Epithelial cell of esophagus (primary cell): ENCODE measurements at regions not wholly inside any gene's neighbourhood (a gene's known extent, or its start where the extent isn't known, plus 50 kb on each side); places are given as distances from the start of the nearest gene placed in this dataset.

Experiments used
- DNase-seq: peaks from one replicate; pipeline ENCODE4 v3.0.0; 2010; ENCODE audit warnings: low read depth
- H3K4me3 ChIP-seq: 2 replicates; pipeline ENCODE4 v1.5.1; 2011; ENCODE audit warnings: mild to moderate bottlenecking, low read length, control low read depth
- TF ChIP-seq, protein P1 (sequence below): IDR thresholded peaks from 2 replicates; pipeline ENCODE4 v1.5.1; 2011; ENCODE audit warnings: low read depth, mild to moderate bottlenecking, low read length, control low read depth, inconsistent platforms; ENCODE audit not compliant: insufficient read depth; ENCODE audit errors: missing control alignments

DNA sequence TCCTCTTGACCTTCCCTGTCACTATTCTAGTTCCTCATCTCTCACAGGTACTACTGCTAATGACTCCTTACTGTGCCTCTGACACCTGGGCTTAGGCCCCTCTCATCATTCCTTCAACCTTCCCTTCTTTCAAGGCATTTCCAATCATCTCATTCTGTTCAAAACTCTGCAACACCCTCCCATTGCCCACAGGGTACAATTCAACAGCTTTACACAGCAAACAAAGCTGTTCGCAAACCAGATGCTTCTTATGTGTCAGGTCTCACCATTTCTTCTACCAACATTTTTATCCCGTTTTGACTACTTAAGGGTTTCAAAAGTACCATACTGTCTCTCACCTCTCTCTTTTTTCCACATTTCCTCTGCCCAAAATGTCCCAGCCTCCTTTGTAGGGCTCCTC is 84.4 kb upstream of the ID4 start:
- no peak overlapping the region for H3K4me3 ChIP-seq
- TF ChIP-seq, protein P1, sequence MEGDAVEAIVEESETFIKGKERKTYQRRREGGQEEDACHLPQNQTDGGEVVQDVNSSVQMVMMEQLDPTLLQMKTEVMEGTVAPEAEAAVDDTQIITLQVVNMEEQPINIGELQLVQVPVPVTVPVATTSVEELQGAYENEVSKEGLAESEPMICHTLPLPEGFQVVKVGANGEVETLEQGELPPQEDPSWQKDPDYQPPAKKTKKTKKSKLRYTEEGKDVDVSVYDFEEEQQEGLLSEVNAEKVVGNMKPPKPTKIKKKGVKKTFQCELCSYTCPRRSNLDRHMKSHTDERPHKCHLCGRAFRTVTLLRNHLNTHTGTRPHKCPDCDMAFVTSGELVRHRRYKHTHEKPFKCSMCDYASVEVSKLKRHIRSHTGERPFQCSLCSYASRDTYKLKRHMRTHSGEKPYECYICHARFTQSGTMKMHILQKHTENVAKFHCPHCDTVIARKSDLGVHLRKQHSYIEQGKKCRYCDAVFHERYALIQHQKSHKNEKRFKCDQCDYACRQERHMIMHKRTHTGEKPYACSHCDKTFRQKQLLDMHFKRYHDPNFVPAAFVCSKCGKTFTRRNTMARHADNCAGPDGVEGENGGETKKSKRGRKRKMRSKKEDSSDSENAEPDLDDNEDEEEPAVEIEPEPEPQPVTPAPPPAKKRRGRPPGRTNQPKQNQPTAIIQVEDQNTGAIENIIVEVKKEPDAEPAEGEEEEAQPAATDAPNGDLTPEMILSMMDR = no peak
- DNase-seq = no peak

DNA sequence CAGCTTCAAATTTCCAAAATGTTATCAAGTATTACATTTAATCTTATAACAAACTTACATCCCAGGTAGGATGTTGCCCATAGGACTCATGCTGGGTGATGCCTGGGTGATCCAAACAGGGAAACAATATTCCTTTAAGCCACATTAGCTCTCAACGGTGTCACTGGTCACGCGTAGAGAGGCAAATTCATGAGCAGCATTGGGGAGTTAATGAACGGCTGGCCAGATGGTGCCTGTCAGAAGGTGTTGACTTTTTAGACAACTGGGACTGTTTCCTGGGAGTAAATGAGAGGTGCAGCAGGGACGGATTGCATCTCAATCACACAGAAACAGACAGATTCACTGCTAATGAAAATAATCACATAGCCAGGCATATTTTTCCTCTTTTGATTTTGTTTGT is 83.3 kb upstream of the ID4 start:
- no peak for DNase-seq
- TF ChIP-seq, protein P1 = no peak
- H3K4me3 ChIP-seq = no peak overlapping the region

DNA sequence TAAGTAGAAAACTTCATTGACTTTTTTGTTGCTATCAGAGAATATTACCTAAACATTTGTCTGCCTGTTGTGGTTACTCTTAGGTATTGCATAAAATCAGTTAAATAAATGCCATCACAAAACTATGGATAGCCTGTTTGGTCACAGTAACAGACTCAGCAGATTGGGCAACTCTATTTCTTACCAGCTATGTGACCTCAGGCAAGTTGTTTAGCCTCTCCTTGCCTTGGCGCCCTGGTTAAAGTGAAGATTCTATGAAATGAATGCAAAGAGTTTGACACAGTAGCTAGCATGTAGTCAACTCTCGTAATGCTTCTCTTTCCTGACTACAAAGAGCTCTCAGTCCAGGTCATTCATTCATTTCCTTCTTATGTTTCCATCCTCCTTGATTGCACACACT is 82.5 kb upstream of the ID4 start:
- peak; percentile 47 for DNase-seq
- TF ChIP-seq, protein P1 = no peak
- no peak overlapping the region for H3K4me3 ChIP-seq

DNA sequence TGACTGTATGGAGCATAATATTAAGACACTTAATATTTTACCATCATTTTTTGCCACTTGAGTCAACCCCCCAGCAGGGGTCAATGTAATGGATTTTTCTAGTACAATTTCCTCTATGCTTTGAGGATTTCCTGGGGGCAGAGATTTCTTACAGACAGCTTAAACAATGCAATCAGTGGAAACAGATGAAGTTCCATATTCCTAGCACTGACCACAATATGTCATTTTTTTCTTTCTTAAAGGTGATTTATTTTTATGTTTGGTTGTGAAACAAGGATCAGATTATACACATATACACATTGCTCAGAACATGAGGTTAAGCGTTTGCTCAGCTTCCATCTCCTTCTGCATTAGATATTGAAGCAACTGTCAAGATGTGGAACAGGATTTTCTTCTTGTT is 82.0 kb upstream of the ID4 start:
- no peak overlapping the region for H3K4me3 ChIP-seq
- TF ChIP-seq, protein P1 = no peak
- DNase-seq = no peak

DNA sequence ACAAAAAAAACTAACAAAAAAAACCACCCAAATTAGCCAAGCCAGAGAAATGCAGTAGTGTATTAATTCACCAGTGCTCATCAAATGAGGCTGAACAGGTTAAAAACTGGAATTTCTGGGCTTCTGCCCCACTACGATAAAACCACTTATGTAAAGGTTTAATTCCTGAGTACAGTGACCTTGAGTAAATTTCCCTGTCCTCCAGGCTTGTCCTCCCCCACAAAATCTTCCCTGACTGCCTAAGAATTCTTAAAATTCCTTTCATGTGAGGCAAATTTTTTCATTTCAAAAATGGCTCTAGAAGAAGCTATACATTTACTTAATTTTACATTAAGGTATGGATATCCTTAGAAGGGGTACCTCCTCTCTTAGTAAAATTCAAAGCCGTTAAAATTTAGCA is 80.1 kb upstream of the ID4 start:
- no peak overlapping the region for H3K4me3 ChIP-seq
- TF ChIP-seq, protein P1 = no peak
- no peak for DNase-seq

DNA sequence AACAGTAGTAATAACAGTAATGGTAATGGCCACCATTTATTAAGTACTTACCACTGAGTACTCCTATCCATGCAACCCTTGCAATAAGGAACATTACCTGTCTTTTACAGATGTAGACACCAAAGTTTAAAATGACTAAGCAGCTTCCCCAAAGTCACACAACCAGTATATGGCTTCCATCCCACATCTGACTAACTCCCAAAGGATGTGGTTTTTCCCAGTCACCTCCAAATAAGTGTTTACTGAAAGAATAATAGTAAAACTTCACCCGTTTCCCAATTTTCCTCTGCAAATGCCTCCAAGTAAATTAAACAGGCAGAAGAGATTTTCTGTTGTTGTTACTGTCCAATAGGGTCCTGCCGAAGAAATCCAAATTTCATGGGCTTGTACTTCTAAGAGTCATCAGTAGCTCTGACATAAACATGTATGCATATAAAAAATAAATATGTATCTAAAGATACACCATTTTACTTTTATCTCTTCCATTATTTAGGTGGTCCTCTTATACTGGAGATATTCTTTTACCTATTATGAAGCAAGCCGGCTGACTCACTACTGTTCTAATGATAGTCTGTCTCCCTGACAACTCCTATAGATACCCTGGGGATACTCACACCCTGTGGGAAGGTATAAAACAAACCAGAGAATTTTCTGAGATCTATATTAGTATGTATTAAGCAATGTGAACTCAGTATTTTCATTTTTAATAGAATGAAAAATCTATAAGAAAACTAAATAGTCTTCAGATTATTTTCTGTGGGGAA is 77.9 kb upstream of the ID4 start:
- TF ChIP-seq, protein P1 = no peak
- H3K4me3 ChIP-seq = no peak overlapping the region

DNA sequence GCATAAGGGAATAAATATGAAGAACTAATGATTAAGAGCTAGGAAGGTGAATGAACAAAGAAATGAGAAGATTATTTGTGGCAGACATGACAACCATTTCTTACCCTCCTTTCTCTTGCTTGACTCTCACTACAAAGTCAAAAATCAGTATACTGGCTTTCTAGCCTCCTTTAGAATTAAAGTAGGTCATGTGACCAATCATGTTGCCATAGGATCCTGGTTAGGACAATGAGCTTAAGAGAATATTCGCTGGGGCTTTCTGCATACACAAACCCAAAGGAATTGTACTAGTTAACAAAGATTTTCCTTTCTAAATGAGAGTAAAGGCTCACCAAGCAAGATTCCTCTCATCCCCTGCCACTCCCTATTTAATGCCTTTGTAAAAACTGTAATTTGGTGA is 76.0 kb upstream of the ID4 start:
- no peak overlapping the region for H3K4me3 ChIP-seq
- TF ChIP-seq, protein P1 = no peak
- DNase-seq = no peak

More for the DNA sequence above, 77.9 kb upstream of the ID4 start:
- DNase-seq = peak; percentile 92
